ENCODE measurements at regions not wholly inside any gene's neighbourhood (a gene's known extent, or its start where the extent isn't known, plus 50 kb on each side); places are given as distances from the start of the nearest gene placed in this dataset.

DNA sequence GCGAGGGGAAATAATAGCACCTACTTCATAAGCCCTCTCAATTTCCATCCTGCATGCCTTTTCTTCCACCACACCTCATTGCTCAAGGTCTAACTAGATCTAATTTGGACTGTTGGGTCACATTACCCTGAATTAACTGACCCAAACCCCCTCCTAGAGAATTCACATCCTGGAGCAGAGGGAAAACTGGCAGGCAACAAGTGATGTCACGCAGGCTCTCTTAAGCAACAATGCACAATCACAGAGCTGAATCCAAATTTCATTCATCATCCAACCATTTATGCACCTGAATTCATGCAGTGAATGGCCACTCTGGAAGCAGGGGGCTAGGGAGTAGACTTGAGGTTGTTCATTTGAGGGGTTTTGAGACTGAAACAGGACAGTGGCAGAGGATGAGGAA, 107.7 kb upstream of the HUWE1 start:
- no peaks in the 10 kb centered on the region for H3K36me3 Mint-ChIP-seq
- H2AFZ ChIP-seq (ENCODE audit: insufficient read depth, low read depth, low read length, poor library complexity, severe bottlenecking), result no peak overlapping the region

DNA sequence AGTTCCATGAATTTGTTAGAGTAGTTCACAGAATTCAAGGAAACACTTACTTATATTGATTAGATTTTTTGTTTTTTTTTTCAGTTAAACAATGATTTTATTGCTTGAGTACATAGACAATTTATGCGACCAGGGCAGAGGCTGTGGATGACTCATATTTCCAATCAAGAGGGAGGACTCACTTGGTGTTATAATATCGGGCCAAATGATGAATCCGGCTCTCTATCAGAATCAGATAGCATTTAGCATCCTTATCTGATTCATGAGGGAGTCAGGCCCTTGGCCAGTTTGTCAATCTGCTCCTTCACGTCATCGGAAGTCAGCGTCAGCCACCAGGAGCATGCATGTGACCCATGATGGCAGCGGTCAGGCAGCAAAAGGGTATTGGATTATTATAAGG, 82.3 kb upstream of the HUWE1 start:
- no peak overlapping the region for H3K27ac Mint-ChIP-seq
- Histone ChIP-seq H3K4me3 (replicated peaks in 1 of 3; ENCODE audit: low read depth in 2 of 3, low read length in 3 of 3) (no peak overlapping the region), H3K4me1 (ENCODE audit: control insufficient read depth in 1 of 2, insufficient read depth in 2 of 2, low read length in 2 of 2) (no peaks in the 10 kb centered on the region), H3K4me2 (replicated peaks; ENCODE audit: extremely low read depth, low read length, poor library complexity, severe bottlenecking) (no peak overlapping the region), H4K20me1 (ENCODE audit: insufficient read depth, low read length) (no peaks in the 10 kb centered on the region), H3K79me2 (ENCODE audit: insufficient read depth, low read length) (no peaks in the 10 kb centered on the region), H3K27ac (ENCODE audit: low read depth in 1 of 2, low read length in 2 of 2) (no peak overlapping the region), H2AFZ (ENCODE audit: insufficient read depth, low read depth, low read length, poor library complexity, severe bottlenecking) (no peak overlapping the region), H3K9me3 (replicated peaks in 1 of 2; ENCODE audit: control insufficient read depth in 1 of 2, insufficient read depth in 1 of 2, low read length in 2 of 2) (no peaks in the 10 kb centered on the region), H3K9ac (ENCODE audit: insufficient read depth, low read length, poor library complexity, severe bottlenecking) (no peak overlapping the region), H3K36me3 (replicated peaks in 1 of 2; ENCODE audit: control insufficient read depth in 1 of 2, insufficient read depth in 2 of 2, low read length in 2 of 2) (no peaks in the 10 kb centered on the region), H3K27me3 (ENCODE audit: control insufficient read depth in 2 of 2, insufficient read depth in 2 of 2, low read length in 2 of 2) (no peaks in the 10 kb centered on the region)
- 100% methylated on average over 2 of the region's 7 CpGs for WGBS (ENCODE audit: insufficient coverage)
- H3K36me3 Mint-ChIP-seq, result no peaks in the 10 kb centered on the region
- TF ChIP-seq, protein P1, sequence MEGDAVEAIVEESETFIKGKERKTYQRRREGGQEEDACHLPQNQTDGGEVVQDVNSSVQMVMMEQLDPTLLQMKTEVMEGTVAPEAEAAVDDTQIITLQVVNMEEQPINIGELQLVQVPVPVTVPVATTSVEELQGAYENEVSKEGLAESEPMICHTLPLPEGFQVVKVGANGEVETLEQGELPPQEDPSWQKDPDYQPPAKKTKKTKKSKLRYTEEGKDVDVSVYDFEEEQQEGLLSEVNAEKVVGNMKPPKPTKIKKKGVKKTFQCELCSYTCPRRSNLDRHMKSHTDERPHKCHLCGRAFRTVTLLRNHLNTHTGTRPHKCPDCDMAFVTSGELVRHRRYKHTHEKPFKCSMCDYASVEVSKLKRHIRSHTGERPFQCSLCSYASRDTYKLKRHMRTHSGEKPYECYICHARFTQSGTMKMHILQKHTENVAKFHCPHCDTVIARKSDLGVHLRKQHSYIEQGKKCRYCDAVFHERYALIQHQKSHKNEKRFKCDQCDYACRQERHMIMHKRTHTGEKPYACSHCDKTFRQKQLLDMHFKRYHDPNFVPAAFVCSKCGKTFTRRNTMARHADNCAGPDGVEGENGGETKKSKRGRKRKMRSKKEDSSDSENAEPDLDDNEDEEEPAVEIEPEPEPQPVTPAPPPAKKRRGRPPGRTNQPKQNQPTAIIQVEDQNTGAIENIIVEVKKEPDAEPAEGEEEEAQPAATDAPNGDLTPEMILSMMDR (IDR thresholded peaks at IDR 0.05), result no peak
- DNase-seq, result no peak
- intact Hi-C loops (cut with micrococcal nuclease), result no loop called here
- H3K9me3 Mint-ChIP-seq, result peaks cover 0 to 3% (median 0%) of the 10 kb centered on the region in 7 donors
- H3K4me1 Mint-ChIP-seq, result no peaks in the 10 kb centered on the region
- no peak overlapping the region for H3K4me3 Mint-ChIP-seq
- no peaks in the 10 kb centered on the region for H3K27me3 Mint-ChIP-seq (ENCODE audit: low read depth in 3 of 3)

More for the DNA sequence above, 107.7 kb upstream of the HUWE1 start:
- peaks cover 0 to 9% (median 3%) of the 10 kb centered on the region in 7 donors for H3K9me3 Mint-ChIP-seq
- H3K9ac ChIP-seq (ENCODE audit: insufficient read depth, low read length, poor library complexity, severe bottlenecking), result no peak overlapping the region
- H3K9me3 ChIP-seq (replicated peaks in 1 of 2; ENCODE audit: control insufficient read depth in 1 of 2, insufficient read depth in 1 of 2, low read length in 2 of 2), result peaks cover 0 to 7% of the 10 kb centered on the region in 2 donors
- H3K4me1 ChIP-seq (ENCODE audit: control insufficient read depth in 1 of 2, insufficient read depth in 2 of 2, low read length in 2 of 2), result peaks cover 11 to 15% of the 10 kb centered on the region in 2 donors
- no peaks in the 10 kb centered on the region for H3K36me3 ChIP-seq (replicated peaks in 1 of 2; ENCODE audit: control insufficient read depth in 1 of 2, insufficient read depth in 2 of 2, low read length in 2 of 2)
- H4K20me1 ChIP-seq (ENCODE audit: insufficient read depth, low read length), result no peaks in the 10 kb centered on the region
- peak overlapping the region in 5 of 7 donors; percentile 5 to 74 (median 57) for H3K27ac Mint-ChIP-seq
- H3K27me3 ChIP-seq (ENCODE audit: control insufficient read depth in 2 of 2, insufficient read depth in 2 of 2, low read length in 2 of 2), result no peaks in the 10 kb centered on the region
- no peak overlapping the region for H3K4me3 ChIP-seq (replicated peaks in 1 of 3; ENCODE audit: low read depth in 2 of 3, low read length in 3 of 3)
- peaks cover 22% of the 10 kb centered on the region for H3K4me1 Mint-ChIP-seq
- H3K4me3 Mint-ChIP-seq, result no peak overlapping the region
- H3K27me3 Mint-ChIP-seq (ENCODE audit: low read depth in 3 of 3), result peaks cover 0 to 5% (median 0%) of the 10 kb centered on the region in 3 donors
- no CpG with 5 or more reads among the region's 2 CpGs for WGBS (ENCODE audit: insufficient coverage)
- H3K4me2 ChIP-seq (replicated peaks; ENCODE audit: extremely low read depth, low read length, poor library complexity, severe bottlenecking), result no peak overlapping the region
- no peaks in the 10 kb centered on the region for H3K79me2 ChIP-seq (ENCODE audit: insufficient read depth, low read length)
- TF ChIP-seq, protein P1 (IDR thresholded peaks at IDR 0.05), result no peak
- H3K27ac ChIP-seq (ENCODE audit: low read depth in 1 of 2, low read length in 2 of 2), result no peak overlapping the region
- intact Hi-C loops (cut with micrococcal nuclease), result no loop called here
- DNase-seq, result no peak

Data from CD14-positive monocyte (primary cell).